ENCODE measurements at regions not wholly inside any gene's neighbourhood (a gene's known extent, or its start where the extent isn't known, plus 50 kb on each side); places are given as distances from the start of the nearest gene placed in this dataset.
"Not testable (repeated sequence)": the region's sequence is repeated elsewhere in the genome, so short reads cannot be mapped to it uniquely, and the experiment has no call there.

DNA sequence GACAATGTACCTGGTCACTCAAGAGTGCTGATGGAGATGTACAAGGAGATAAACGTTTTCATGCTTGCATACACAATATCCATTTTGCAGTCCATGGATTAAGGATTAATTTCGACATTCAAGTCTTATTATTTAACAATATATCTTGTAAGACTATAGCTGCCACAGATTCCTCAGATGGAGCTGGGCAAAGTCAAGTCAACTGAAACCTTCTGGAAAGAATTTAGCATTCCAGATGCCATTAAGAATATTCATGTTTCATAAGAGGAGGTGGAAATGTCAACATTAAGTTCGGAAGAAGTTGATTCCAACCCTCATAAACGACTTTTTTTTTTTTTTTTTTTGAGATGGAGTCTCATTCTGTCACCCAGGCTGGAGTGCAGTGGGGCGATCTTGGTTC, 126.0 kb downstream of the SHANK2 start:
- DNase-seq (ENCODE audit: low spot score): not testable (repeated sequence)

DNA sequence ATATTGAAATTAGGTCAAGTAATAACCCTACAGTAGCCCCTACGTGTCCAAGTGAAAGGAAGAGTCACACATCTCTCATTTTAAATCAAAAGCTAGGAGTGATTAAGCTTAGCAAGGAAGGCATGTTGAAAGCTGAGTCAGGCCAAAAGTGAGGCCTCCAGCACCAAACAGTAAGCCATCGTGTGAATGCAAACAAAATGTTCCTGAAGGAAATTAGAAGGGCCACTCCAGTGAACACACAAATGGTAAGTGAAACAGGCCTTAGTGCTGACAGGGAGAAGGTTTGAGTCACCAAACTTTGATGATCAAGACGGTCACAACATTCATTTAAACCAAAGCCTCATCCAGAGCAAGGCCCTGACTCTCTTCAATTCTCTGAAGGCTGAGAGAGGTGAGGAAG, 127.2 kb downstream of the SHANK2 start:
- DNase-seq (ENCODE audit: low spot score): no peak

DNA sequence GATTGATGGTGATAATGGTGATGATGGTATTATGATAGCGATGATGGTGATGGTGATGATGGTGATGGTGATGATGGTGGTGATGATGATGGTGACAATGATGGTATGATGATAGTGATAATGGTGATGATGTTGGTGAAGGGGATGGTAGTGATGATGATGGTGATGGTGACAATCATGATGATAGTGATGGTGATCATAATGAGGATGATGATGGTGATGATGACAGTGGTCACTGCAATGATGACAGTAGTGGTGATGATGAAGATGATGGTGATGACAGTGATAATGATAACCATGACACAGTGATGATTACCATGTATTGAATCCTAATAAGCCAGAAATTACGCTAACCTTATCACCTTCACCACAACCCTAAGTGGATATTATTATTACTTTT, 128.2 kb downstream of the SHANK2 start:
- no peak for DNase-seq (ENCODE audit: low spot score)

DNA sequence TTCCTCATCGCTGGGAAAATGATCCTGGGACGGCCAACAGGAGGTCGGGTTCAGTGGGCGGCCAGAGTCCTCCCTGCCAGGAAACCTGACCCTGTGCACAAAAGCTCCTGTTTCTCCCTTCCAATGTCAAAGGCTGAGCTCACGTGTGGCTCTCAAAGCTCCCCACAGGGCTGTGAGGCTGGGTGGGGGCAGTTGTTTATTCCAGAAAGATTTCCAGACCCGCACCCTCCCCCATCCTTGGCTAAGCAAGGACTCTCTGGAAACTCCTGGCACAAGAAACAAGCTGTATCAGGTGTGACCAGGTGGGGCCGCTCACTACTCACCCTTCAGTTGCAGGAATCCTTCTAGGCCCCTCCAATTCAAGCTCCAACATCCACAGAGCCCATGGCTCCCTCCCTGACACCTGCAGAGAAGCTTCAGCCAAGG, 131.9 kb downstream of the SHANK2 start:
- no peak for DNase-seq (ENCODE audit: low spot score)

DNA sequence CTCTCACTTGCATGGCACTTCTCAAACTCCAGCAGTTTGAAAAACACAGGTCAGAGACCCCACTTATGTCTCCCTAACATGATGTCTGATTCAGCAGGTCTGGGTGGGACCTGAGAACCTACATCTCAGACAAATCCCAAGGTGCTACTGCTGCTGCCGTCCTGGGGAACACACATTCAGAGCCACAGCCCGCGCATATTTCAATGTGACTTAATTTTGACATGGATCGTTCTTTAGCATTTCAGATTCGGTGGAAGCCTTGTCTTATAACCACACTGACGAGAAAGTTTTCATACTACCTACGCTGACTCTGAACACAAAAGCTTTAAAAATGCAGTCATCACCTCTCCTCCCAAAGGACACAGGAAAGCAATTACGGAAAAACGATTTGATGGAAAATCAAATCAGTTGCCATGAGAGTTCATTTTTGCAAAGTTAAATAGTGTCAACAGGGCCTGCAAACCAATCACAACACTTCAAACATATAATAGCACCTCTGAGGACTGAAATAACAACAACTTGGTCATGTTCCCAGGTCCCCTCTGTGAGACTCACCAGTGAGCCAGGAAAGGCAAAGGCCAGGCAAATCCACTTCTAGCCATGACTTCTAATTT, 132.6 kb downstream of the SHANK2 start:
- no peak for DNase-seq (ENCODE audit: low spot score)

DNA sequence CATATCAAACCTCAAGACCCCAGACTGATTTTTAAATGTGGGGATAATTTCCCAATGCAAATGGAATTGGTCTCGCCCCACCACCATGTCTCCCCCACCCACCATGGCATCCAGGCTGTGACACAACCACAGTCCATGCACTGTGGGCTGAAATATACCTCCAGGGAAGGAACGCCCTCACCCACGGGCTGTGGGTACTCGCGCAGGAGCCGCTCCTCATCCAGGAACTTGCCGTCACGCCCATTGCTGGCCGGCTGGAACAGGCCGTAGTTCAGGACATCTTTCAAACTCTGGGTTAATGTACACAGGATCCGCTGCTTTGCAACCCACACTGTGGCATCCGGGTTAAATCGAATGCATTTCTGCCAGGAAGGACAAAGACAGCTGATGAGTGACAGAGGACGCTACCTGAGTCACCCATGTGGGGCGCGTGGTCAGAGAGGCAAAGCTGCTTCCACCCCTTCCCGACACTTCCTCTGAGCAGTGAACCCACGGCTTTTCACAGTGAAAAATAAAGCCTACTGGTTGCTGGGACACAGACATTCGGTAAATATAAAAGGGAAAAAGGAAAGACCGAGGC, 133.6 kb downstream of the SHANK2 start:
- DNase-seq (ENCODE audit: low spot score): no peak

DNA sequence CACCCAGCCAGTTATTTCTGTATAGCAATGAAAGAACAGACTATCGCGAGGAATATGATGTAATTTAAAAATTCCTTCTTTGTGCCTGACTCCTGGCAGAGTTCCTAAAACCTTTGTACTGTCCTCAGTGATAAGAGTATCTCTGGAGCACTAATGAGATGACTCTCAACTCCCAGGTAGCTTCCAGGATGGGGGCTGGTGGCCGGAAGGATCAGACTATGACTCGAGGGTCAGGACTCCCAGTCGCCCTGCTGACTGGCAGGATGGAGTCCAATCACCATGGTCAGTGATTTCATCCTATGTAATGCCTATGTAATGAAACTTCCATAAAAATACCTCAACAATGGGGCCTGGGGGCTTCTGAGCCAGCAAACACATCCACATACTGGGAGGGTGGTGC, 135.1 kb downstream of the SHANK2 start:
- DNase-seq (ENCODE audit: low spot score): no peak

DNA sequence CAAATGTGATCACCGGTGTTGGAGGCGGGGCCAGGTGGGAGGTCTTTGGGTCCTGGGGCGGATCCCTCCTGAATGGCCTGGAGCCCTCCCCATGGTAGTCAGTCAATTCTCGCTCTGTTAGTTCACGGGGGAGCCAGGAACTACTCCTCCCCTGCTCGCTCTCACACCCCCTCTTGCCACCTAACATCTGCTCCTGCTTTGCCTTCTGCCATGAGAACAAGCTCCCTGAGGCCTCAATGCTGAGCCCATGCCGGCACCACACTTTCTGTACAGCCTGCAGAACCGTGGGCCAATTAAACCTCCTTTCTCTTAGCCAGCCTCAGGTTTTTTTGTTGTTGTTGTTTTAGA, 135.7 kb downstream of the SHANK2 start:
- DNase-seq (ENCODE audit: low spot score): no peak

DNA sequence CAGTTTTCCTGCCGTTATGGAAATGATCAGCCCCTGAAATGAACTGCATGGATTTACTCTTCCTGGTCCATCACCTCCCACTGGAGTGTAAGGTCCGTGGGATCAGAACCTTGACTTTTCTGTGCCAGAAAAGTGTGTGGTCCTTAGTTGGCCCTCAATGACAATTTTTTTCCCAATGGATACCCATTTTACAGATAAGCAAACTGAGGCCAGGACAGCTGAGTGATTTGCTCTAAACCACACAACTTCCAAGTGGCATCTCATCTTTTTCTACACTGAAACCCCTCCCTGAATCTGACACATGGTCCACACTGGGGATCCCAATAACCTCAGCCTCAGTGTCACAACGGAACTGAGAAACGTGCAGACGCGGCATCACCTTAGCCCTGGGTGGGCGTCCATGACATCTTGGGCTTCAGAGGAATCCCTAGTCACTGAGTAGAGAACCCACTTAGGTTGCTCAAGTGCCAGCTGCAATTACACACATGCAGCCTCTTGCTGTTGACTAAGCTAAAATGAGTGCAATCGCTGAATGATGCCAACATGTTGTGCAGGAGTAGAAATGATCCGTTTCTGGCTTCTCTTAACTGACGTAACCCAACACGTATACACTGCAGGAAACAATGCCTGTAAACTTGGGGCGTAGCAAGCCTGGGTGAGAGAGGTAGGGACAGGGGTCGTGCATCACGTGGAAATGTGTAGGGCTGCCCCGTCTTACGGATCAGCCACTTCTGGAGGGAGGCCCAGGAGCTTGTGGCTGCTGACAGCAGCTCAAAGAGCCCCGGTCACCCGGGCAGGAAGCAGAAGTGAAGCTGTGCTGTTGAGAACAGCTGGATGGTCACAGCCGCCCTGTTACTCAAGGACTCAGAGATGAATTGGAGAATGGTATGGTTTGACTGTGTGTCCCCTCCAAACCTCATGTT, 136.3 kb downstream of the SHANK2 start:
- no peak for DNase-seq (ENCODE audit: low spot score)

DNA sequence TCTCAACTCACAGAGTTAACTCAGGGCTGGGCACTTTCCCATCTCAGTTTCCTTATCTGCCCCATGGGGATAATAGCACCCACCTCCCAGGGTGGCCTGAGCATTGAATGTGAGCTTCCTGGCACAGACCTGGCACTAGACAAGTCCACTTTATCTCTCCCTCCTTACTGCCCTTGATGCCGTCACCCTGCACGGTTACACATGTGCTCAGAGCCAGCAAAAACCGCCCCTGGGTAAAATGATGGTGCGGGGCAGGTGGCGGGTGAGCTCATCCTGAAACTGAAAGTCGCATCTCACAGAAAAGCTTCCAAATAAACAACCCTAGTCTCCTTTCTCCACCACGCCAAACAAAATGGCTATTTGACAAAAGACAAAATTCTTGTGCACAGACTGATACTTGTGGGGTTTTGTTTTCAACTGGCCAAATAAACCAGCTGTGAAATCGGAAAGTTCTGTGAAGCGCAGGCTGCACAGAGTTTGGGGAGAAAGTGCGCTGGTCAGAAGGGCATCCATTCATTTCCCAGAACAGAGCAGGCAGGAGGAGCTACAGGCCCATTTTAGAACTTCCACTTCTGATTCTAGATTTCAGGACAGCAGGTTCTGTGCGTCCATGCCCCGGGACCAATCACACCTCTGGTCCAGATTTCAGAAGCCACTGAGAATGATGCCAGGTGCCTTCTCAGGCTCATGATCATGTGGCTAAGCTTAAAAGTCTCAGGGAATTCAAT, 138.1 kb downstream of the SHANK2 start:
- DNase-seq (ENCODE audit: low spot score): peak; percentile 20

DNA sequence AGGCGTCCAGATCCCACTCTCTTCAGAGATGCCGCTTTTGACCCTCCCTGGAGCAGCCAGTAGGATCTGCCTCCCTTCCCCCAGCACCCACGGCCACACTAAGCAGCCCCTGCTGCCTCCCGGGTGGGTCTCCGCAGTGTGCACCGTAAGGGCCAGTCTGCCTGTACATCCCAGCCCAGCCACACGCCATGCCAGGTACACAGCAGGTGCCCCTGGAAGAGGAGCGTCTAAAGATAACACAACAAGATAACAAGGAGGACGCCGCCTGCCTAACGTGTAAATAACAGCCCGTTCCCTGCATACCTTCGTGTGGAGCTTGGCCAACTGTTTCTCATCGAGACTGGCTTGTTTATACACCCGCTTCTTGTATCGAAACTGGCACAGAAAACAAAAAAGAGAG, 139.4 kb downstream of the SHANK2 start:
- DNase-seq (ENCODE audit: low spot score): no peak

DNA sequence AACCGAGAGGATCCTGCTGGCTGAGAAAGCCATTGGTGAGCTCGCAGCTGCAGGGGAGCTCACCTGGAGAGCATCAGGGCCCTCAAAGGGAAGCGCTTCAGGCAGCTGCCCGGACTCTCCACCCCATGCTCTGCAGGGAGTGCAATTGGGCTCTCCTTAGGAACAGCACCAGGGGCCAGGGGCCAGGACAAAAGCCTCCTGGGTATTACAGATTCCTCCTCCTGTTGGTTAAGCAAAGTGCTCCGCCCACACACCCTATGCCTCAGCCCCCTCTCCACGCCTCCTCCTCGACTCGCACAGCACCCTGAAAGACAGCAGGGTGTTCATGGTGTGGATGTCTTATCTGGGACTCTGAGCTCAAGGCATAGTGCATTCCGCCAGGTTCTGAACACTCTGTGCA, 139.9 kb downstream of the SHANK2 start:
- no peak for DNase-seq (ENCODE audit: low spot score)

DNA sequence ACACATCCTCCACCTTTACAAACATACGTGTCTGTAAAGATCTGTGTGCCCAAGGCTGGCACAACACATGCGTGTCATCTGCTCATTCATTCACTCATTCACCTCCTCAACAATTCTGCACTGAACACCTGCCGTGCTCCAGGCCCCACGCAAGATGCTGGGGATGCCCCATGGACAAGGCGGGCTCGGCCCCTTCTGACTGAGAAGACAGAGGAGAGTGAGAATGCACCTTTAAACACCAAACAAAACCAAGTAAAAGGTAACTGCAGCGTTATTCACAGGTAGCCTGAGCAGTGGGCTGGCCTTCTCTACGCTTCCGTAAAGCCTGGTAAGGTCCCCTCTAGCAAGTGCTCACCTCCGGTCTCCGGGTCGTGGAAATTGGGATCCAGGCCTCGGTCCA, 142.8 kb downstream of the SHANK2 start:
- DNase-seq (ENCODE audit: low spot score): no peak

DNA sequence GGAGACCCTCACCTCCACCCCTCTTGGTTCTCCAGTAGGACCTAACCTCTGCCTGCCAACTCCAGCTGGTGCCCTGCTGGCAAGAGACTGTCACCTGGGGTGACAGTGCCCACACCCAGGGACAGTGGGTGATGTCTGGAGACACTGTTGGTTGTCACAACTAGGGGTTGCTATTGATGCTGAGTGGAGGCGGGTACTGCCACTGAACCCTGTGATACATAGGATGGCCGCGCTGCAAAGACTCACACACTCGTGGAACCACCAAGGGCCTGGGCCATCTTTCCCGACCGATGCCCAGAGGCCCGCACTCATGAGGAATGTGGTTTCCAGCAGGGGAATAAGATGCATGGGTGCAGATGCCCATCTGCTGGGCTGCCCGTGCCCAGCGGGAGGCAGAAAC, 143.2 kb downstream of the SHANK2 start:
- no peak for DNase-seq (ENCODE audit: low spot score)

DNA sequence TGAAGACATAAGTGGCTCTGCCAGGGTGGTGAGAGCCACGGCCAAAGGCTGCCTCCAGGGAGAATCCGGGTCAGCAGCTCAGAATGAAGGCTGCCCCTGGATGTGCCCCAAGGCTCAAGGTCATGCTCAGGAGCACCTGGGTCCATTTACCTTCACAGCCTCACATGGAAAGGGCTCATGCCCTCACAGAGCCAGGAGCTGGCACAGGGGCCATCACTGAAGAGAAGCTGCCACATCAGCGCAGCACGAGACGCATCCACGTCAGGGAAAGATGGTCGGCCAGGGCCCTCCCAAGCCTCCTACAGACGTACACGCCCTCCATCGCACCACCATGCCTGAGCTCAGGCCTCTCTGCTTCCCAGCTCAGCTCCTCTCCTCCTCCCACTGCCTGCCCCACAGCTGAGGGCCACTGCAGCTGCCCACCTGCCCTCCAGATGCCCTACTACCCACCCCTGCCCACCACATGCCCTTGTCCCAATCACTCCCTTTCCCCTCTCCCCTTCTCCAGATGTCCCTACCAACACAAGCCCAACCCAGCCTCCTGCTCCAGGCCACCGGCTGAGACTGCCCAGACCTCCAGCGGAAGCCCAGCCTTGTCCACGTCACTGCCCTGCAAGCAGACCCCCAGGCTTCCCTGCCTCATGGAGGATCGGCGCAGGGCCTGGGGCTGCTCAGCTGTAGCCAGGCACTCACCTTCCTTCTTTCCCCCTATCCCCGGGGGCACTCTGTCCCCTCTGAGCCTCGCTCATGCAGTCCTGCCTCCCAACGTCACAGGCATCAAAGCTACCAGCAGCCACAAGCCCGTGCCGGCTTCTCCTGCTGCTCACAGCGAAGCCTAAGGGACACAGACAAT, 144.1 kb downstream of the SHANK2 start:
- DNase-seq (ENCODE audit: low spot score): no peak

DNA sequence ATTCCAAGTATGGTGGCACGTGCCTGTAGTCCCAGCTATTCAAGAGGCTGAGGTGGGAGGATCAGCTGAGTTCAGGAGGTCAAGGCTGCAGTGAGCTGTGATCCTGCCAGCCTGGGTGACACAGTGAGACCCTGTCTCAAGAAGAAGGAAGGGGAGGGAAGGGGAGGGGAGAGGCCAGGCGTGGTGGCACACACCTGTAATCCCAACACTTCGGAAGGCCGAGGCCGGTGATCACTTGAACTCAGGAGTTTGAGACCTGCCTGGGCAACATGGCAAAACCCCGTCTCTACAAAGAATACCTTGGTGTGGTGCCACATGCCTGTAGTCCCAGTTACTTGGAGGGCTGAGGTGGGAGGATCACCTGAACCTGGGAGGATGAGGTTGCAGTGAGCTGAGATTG, 145.7 kb downstream of the SHANK2 start:
- DNase-seq (ENCODE audit: low spot score): no peak

DNA sequence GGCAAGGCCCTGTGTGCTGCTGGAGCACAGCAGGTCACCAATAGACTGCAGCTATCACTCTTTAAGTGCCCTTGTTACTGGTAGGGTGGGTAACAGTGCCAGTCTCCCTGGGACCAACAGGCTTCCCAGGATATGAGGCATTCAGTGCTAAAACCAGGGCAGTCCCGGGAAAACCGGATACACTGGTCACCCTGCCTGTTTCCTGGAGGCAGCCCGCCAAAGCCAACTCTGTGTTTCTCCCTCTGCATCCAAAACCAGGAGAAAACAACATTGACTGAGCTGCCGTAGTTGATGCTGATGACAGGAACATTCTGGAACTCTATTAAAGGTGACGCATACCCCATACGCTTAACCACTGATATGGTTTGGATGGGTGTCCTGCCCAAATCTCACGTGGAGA, 149.1 kb downstream of the SHANK2 start:
- DNase-seq (ENCODE audit: low spot score): no peak

DNA sequence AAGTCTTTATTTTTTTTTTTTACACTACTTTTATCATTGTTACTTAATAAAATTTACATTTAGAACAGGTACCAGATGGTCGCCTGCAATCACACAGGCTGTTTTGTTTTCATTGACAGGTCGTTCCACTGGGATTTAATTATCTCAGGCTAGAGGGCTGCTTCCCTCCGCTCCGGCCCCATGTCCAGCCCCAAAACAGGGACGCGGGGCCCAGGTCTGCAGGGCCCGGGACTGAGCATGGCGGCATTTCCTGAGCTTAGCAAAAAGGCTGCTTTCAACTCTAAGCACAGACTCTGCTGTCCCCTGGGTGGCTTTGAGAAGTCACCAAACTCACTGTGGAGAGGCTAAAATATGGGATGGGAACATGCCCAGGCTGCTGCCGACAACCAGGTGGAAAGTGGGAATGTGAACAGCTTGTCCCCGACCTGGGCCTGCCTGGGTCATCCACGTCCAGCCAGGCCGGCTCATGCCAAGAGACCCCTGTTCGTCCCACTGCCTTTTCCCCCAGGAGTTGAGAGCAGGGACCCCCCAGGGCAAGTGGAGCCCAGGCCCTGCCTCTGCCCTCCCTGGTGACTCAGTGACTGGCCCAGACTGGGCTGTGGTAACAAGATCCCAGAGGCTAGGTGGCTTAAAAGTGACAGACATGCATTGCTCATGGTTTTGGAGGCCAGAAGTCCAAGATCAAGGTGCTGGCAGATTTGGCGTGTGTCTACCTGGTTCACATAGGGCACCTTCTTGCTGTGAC, 150.0 kb downstream of the SHANK2 start:
- DNase-seq (ENCODE audit: low spot score): no peak

DNA sequence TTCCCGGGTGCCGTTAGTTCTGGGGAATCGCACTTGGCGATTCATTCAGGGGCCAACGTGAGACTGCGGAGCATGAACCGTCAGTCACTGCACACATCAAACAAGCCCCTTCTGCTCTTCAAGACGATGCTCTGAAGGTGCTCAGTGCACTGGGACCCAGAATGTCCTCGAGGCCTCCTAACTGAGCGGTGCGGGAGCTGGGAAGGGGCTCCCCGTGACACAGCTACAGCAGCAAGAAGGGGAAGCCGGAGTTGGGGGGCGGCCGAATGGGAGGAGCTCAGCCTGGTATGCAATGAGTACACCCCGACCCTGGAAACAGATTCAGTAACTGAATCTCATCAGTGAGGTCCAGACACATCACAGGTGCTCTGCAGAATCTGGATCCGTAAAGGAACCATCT, 150.8 kb downstream of the SHANK2 start:
- DNase-seq (ENCODE audit: low spot score): no peak

DNA sequence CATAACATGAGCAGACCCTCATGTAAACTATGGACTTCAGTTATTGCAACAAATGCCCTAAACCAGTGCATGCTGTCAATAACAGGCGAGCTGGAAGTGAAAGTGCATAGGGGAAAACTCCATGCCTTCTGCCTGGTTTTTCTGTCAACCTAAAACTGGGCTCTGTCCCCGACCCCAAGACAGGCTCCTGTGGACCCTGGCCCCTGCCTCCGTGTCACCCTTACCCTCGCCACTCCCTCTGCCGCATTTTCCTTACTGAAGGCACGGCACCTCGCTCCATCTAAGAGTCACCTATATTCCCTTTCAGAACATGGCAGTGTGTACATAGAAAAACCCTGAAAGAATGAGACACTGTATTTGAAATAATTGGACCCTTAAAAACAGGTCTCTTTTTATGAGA, 151.3 kb downstream of the SHANK2 start:
- no peak for DNase-seq (ENCODE audit: low spot score)

DNA sequence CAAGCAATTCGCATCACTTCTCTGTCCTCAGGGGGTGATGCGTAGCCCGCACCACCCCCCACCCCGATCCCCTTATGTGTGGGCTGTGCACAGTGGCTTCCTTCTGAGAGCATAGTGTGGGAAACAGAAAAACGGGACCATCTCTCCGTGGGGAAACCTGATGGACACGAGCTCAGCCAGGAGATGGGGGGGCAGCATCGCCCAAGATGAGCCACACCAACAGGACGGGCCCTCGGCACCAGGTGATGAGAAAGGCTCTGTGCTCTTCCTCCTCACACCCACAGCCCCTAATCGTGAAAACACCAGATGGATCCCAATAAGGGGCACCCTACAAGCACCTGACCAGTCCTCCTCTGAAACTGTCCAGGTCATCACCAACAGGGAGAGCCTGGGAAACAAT, 153.6 kb downstream of the SHANK2 start:
- no peak for DNase-seq (ENCODE audit: low spot score)

Data from pons (tissue), 1 donor.